GM21360 (cell line): ENCODE measurements at regions not wholly inside any gene's neighbourhood (a gene's known extent, or its start where the extent isn't known, plus 50 kb on each side); places are given as distances from the start of the nearest gene placed in this dataset.

Experiments used
- ATAC-seq: cut with Tn5 transposase; IDR thresholded peaks from one replicate; pipeline ENCODE4 v1.9.1; 2021; ENCODE audit warnings: mild to moderate bottlenecking, moderate library complexity; ENCODE audit not compliant: unreplicated experiment

DNA sequence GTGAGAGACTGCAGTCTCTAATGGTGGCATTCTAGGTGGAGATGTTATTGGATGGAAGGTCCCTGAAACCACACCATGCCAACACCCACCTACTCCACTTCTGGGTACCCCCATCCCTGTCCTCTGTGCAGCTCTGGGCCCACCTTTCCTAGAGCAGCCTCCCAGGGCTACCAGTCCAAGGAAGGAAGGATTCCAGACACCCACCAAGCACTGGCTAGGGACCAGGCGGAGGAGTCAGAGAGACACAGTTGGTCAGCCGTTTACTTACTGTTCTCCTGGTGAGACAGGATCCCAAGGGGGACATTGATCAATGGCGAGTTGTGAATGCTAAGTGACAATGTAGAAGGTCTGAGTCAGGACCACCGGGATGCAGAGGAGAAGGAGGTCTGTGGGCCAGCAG is 151.6 kb downstream of the TTC32 start:
- no peak for ATAC-seq

DNA sequence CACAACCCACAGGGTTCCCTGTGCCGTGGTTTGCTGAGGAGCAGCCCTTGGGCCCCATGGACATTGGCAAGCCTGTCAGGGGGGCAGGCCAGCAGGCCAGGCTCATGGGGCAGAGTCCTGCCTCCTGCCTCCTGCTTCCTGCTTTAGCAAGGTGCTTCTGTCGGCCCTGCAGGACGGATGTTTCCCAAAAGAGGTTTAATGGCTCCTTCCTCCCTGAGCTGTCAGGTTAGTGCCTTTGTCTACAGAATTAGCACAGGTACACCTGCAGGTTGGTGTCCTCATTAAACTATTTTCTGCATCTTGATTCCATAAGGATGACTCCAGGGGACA is 152.3 kb downstream of the TTC32 start:
- ATAC-seq, result no peak

DNA sequence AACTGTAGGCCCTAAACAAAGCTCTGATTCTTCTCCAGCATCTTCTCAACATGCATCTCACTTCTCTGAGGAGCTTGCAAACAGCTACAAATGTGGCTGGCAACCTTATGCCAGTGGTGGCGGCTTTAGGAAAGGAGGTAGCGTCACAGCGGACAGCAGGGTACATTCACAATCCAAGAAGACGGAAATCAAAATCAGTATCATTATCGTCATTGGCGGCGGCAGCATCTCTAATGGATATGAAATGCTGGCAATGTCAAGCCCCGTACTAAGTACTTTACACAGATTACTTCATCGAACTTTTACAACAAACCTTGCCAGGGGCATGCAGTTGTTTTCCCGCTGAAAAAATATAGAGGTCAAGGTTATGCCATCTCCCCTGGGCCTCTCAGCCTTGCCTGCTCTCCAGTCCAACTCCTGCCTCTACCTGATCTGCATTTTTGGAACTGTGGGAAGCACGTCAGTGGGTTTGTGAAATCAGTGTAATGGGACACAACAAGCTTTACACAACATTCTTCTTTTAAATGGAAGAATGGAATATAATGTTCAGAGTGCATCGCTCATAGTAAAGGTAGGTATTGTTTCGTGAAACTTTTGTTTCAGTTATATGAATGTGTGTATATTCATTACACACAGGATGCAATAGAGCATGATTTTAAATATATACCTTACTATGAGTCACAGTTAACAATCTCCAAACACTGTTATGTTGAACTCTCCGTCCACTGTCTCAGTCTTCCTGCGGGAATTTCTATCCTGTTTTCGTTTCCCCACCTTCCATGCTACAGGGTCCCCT is 152.9 kb downstream of the TTC32 start:
- ATAC-seq, result no peak

- ATAC-seq, result no peak
These were observed 153.8 kb downstream of the TTC32 start for GRCh38 chr2:19748073-19748375.

- ATAC-seq, result no peak
These were observed 154.3 kb downstream of the TTC32 start for GRCh38 chr2:19747310-19748072.

- ATAC-seq, result no peak
These were observed 155.0 kb downstream of the TTC32 start for GRCh38 chr2:19746611-19747309.

DNA sequence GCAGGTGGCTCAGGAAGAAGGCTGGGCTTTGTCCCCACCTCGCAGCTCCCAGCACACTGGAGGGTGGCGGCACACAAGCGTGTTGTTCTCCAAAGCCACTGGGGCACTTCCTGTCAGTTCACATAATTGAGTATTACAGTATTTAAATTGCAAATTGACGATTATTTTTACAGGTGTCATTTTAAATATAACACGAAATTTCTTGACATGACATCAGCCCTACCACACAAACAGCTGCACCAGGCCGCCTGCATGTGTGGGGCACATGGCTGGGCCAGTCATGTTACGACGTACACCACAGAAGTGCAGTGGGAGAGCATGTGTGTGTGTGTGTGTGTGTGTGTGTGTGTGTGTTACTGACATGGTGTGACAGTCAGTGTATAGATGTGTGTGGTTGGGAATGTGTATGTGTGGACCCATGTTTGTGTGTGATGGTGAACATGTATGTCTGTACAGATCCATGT is 155.6 kb downstream of the TTC32 start:
- ATAC-seq, result no peak

DNA sequence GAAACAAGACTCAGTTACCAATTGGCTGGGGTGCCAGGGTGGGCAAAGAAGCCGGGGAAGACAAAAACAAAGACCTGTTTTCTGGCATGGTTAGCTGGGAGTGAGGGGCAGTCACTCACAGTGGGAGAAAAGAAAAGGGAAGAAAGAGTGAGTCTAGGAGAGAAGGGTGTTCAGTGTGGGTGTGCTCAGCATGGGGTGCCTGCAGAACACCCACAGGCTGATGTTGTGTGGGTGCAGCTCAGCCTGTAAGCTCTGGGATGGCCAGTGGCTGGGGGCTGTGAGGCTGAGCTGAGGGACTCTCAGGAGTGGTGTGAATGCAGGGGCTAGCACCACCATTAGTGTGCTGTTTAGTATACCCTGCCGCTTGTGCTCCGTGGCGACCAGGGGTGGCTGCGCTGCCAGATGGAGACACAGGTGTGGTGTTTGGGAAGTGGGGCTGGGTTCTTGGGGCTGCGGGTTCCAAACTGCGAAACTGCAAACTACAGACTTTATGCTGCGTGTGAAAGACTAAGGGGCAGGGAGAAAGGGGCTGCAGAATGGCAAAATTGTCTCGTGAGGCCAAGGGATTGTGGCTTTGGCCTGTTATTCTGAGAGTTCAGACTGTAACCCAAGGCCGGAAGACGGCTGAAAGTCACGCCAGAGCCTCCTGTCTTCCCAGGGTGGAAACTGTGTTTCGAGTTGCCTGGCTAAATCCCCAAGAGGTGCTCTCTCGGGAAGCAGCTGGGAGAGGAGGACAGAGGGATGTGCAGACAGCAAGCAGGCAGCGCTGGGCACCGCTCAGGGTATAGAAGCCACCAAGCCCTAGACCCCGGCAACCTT is 156.3 kb downstream of the TTC32 start:
- no peak for ATAC-seq

- ATAC-seq, result no peak
These were observed 157.2 kb downstream of the TTC32 start for GRCh38 chr2:19744456-19745199.

GRCh38 chr2:19743641-19744040 is 158.1 kb downstream of the TTC32 start:
- ATAC-seq, result no peak

DNA sequence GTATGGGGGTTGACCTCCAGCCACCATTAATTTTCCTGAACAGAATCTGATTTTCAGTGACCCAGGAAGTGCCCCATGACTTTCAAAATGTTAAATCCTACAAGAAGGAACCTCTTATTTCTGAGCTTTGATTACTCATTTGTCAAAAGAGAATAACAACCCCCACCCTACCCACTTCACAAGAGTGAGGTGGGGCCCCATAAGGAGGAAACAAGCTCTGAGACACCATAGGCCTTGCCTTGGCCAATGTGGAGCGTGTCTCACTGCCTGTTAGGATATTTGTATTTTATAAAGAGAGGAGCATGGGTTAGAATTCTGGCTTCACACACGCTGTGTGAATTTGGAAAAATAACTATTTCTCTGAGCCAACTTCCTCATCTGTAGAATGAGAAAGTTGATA is 158.9 kb downstream of the TTC32 start:
- no peak for ATAC-seq

GRCh38 chr2:19739256-19739655 is 162.5 kb downstream of the TTC32 start:
- no peak for ATAC-seq

GRCh38 chr2:19738707-19739106 is 163.1 kb downstream of the TTC32 start:
- no peak for ATAC-seq

- ATAC-seq, result no peak
These were observed 165.5 kb downstream of the TTC32 start for GRCh38 chr2:19736191-19736831.

- no peak for ATAC-seq
These were observed 167.8 kb downstream of the TTC32 start for GRCh38 chr2:19733951-19734425.

DNA sequence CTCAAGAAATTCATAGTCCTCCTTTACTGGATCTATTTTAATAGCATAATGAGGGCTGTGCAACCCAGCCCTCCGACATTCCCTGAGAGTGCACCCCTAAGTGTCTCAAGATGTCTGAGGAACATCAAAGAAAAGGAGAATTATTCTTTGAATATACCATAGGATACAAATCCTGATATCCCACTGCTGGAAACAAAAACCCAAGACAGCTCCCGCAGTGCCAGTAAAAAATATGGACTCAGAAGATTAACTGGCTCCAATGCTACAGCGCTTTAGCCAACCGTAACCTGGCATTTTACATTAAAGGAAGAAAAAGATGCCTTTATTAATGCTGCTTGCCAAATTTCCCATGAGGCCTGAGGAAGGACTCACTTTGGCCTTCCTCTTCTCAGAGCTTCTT is 168.4 kb downstream of the TTC32 start:
- no peak for ATAC-seq

DNA sequence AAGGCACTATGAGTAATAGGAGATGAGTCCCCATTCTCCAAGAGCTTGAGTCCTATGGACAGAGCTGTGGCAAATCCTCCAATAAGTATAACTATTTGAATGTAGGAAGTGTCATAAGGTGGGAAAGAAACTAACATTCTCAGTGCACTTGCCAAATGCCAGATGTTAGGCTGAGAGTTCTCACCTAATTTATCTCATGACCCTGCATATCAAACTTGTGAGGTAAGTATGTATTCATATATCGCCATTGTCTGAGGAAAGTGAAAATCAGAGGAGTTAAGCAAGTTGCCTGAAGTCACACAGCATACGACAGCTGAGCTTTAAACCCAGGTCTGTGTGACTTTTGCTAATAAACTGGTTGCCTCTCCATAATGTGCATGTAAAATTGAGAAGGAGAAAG is 169.5 kb downstream of the TTC32 start:
- ATAC-seq, result no peak

DNA sequence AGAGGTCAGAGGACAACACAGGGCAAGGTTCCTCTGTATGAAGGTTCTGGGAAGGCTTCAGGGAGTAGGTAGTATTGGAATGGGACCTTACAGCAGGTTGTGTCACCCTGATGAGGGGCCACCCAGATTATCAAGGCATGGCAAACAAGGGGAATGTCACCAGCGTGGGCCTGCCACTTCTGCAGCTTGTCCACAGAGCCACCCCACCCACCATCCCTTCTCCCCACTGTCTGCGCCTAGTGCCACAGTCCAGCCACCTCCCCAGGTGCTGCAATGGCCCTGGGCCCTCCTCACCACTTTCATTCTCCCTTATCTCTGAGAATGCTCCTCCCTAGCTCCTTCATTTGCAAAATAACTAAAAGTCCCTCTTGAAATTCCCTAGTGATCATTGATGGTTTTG is 170.3 kb downstream of the TTC32 start:
- no peak for ATAC-seq

DNA sequence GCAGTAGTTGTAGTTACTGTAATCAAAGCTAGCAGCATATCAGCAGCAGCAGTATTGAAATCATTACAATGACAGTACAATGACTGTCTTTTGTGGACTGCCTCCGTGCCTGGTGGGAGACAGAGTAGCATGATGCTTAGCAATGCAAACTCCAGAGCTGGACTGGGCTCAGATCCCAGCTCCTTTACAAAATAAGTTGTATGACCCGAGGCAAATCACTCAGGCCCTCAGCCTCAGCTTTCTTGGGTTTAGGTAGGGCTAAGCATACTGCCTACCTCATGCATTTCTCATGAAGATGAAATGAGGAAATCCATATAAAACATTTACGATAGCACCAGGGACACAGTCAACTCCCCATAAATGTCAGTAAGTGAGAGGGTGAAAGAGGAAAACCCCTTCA is 170.7 kb downstream of the TTC32 start:
- ATAC-seq, result no peak

DNA sequence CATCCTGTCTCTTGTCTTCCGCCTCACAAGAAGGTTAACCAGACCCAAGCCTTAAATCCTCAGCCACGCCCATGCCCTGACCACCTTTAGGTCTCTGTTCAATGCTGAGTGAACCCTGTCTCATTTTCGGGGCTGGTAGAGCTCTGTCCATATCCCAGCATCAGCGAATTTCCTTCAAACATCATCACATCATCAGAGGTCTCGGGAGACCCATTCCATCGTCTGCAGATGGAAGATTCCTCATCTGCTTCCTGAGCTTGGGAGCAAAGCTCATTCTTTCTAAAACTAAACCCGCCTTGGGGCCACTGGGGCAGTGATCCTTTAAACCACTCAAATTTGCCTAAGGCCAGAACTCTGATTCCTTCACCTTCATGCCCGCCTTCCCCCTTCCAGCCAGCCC is 173.7 kb downstream of the TTC32 start:
- no peak for ATAC-seq
